Adrenal gland (tissue), 9 donors: ENCODE measurements at regions not wholly inside any gene's neighbourhood (a gene's known extent, or its start where the extent isn't known, plus 50 kb on each side); places are given as distances from the start of the nearest gene placed in this dataset.

Source experiments
- DNase-seq, 7 donors: peaks; one replicate each; pipeline ENCODE4 v3.0.0-alpha.2; 2019 to 2020
- H3K27ac ChIP-seq, 5 donors: fragments of 200-600 bp; sonication (generic) in 4 of 5; 1 replicate in 3 of 5; 2 replicates in 2 of 5; pipeline versions ENCODE4 v1.5.1 to v1.8.0; 2016 to 2020; ENCODE audit warnings: mild to moderate bottlenecking in 1 of 5
- H3K27me3 ChIP-seq: fragments of 200-600 bp; 2 replicates; pipeline ENCODE4 v1.8.0; 2021
- H3K36me3 ChIP-seq, 2 donors: fragments of 200-600 bp; replicated peaks in 1 of 2; 1 replicate in 1 of 2; 2 replicates in 1 of 2; pipeline versions ENCODE4 v1.5.1 to v1.8.0; 2018 to 2022
- H3K4me1 ChIP-seq, 2 donors: fragments of 200-600 bp; replicated peaks in 1 of 2; 1 replicate in 1 of 2; 2 replicates in 1 of 2; pipeline versions ENCODE4 v1.5.1 to v1.8.0; 2018 to 2021
- H3K4me3 ChIP-seq, 4 donors: fragments of 200-600 bp; sonication (generic) in 3 of 4; one replicate each; pipeline ENCODE4 v1.5.1; 2016 to 2018
- H3K9me3 ChIP-seq, 3 donors: fragments of 200-600 bp; sonication (generic) in 1 of 3; replicated peaks in 1 of 3; 1 replicate in 2 of 3; 2 replicates in 1 of 3; pipeline versions ENCODE4 v1.5.1 to v1.8.0; 2016 to 2021
- POLR2A ChIP-seq, 2 donors: fragments of 450-650 bp; IDR thresholded peaks; one replicate each; pipeline ENCODE4 v1.6.1; 2017; ENCODE audit warnings: antibody characterized with exemption in 2 of 2, mild to moderate bottlenecking in 2 of 2, moderate library complexity in 1 of 2
- WGBS, 4 donors: extraction: QIAGEN DNeasy Blood & Tissue Kit in 2 of 4; methylation state at CpG; one replicate each; pipeline versions ENCODE4 v1.1.5 to v1.1.7; 2013 to 2017; 5-methylcytosine and 5-hydroxymethylcytosine counted together
- intact Hi-C, 2 donors: fragments of 100-400 bp; cut with DNase I; formaldehyde crosslinking; loops; one replicate each; pipeline versions ENCODE4 v1.14.1 to v1.15.0; 2022 to 2023
- TF ChIP-seq, protein P1 (sequence below), 6 experiments: fragments of 450-650 bp in 4 of 6; fragments of 200-600 bp in 2 of 6; sonication (generic) in 1 of 6; IDR thresholded peaks; 1 replicate in 5 of 6; 2 replicates in 1 of 6; pipeline versions ENCODE4 v1.5.1 to v1.8.0; 2016 to 2021; ENCODE audit warnings: antibody characterized with exemption in 6 of 6, mild to moderate bottlenecking in 2 of 6, moderate library complexity in 1 of 6
- donor health status: healthy with polysubstance abuse.
- donor health status: Bipolar disorder and iron deficiency.
- donor health status: DM: yes; HTN: yes; CAD: no.
- donor health status: DM: no; HTN: no; CAD: no.
- donor health status: DM: no; HTN: no; CAD: no.

DNA sequence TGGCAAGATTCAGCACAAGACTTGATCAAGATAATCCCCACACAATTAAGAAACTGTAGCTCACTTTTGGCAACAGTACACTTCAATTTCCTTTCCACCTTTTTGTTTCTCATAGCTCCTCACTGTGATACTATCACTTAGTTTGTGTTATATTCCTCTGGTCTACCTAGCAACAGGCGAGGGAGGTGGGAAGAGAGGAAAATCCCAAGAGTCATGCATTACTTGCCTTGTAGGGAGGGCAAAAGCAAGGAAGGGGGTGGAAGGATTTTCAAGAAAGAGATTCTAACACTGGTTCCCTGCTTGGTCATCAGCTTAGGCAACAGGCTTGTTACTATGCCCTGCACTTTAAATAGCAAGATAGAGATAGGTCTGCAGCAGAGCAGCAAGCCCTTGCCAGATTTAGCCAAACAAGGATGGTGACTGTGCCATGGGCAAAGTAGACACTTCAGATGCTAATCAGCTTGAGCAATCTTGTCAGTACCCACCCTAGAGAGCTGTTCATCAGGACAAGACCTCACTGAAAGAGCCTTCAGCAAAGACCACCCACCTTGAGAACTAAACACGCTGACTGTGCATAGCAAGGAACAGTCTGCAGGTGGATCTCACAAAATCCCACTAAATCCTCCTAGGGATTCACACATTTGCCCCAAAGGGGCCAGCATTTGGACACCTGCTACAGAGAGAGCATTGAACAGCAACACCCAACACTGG is 134.6 kb downstream of the MBD2 start:
- intact Hi-C loops: no loop called here
- TF ChIP-seq, protein P1, sequence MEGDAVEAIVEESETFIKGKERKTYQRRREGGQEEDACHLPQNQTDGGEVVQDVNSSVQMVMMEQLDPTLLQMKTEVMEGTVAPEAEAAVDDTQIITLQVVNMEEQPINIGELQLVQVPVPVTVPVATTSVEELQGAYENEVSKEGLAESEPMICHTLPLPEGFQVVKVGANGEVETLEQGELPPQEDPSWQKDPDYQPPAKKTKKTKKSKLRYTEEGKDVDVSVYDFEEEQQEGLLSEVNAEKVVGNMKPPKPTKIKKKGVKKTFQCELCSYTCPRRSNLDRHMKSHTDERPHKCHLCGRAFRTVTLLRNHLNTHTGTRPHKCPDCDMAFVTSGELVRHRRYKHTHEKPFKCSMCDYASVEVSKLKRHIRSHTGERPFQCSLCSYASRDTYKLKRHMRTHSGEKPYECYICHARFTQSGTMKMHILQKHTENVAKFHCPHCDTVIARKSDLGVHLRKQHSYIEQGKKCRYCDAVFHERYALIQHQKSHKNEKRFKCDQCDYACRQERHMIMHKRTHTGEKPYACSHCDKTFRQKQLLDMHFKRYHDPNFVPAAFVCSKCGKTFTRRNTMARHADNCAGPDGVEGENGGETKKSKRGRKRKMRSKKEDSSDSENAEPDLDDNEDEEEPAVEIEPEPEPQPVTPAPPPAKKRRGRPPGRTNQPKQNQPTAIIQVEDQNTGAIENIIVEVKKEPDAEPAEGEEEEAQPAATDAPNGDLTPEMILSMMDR (IDR thresholded peaks at IDR 0.05): no peak
- no peak for TF ChIP-seq POLR2A (IDR thresholded peaks at IDR 0.05)
- no peaks in the 10 kb centered on the region for H3K27me3 ChIP-seq
- H3K27ac ChIP-seq: no peak overlapping the region
- no peaks in the 10 kb centered on the region for H3K4me1 ChIP-seq
- no peaks in the 10 kb centered on the region for H3K9me3 ChIP-seq
- no peak for DNase-seq
- 69 to 80% (median 72%) methylated on average over 2 of the region's 2 CpGs for WGBS, 4 donors
- H3K4me3 ChIP-seq: no peak overlapping the region
- no peaks in the 10 kb centered on the region for H3K36me3 ChIP-seq

DNA sequence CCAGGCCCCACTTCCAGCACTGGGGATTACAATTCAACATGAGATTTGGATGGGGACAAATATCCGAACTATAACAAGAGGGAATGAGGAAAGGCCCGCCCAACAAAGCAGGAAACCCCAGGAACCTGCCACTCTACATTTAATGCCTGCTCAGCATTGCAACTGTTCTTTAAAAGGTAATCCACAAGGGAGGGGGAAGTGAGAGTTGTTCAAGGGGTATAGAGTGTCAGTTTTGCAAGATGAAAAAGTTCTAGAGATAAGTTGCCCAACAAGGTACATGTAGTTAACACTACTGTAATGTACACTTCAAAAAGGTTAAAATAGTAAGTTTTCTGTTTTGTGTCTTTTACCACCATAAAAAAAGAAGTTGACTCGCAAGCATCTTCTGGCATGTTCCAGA is 137.6 kb downstream of the MBD2 start:
- no peaks in the 10 kb centered on the region for H3K4me1 ChIP-seq
- H3K4me3 ChIP-seq: no peak overlapping the region
- H3K27me3 ChIP-seq: no peaks in the 10 kb centered on the region
- H3K9me3 ChIP-seq: no peaks in the 10 kb centered on the region
- no peaks in the 10 kb centered on the region for H3K36me3 ChIP-seq
- DNase-seq: no peak
- intact Hi-C loops: no loop called here
- no peak overlapping the region for H3K27ac ChIP-seq
- TF ChIP-seq, protein P1 (IDR thresholded peaks at IDR 0.05): no peak
- no peak for TF ChIP-seq POLR2A (IDR thresholded peaks at IDR 0.05)
- 83 to 91% (median 88%) methylated on average over 3 of the region's 3 CpGs for WGBS, 4 donors

DNA sequence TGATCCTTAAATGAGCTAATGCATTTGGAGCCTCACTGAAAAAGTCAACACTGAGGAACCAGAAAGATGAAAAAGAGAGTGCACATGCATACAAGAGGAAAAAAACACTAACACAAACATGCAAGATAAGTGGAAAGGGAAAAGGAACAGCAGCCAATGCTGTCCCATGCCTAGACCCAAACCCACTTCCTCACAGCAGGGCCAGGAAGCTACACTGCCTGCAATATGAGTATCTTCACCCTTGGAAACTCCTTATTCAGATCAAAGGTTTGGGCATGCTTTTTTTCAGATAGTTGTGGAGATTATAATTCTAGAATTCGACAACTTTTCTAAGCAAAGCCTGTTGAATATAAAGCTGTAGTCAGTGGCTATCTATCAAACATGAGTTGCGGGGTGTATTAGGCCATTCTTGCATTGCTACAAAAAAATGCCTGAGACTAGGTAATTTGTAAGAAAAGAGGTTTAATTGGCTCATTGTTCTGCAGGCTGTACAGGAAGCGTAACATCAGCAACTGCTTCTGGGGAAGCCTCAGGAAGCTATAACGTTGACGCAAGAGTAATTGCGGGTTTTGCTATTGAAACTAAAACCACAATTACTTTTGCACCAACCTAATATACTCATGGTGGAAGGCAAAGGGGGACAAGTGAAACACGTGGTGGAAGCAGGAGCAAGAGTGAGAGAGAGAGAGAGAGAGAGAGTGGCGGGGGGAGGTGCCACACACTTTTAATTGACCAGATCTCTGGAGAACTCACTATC is 138.2 kb downstream of the MBD2 start:
- Histone ChIP-seq H3K27ac (no peak overlapping the region), H3K9me3 (no peaks in the 10 kb centered on the region), H3K36me3 (no peaks in the 10 kb centered on the region), H3K4me3 (no peak overlapping the region), H3K27me3 (no peaks in the 10 kb centered on the region), H3K4me1 (no peaks in the 10 kb centered on the region)
- DNase-seq: no peak
- intact Hi-C loops: no loop called here
- TF ChIP-seq POLR2A (IDR thresholded peaks at IDR 0.05): no peak
- TF ChIP-seq, protein P1 (IDR thresholded peaks at IDR 0.05): no peak
- WGBS, 4 donors: 61 to 77% (median 75%) methylated on average over 8 of the region's 8 CpGs

DNA sequence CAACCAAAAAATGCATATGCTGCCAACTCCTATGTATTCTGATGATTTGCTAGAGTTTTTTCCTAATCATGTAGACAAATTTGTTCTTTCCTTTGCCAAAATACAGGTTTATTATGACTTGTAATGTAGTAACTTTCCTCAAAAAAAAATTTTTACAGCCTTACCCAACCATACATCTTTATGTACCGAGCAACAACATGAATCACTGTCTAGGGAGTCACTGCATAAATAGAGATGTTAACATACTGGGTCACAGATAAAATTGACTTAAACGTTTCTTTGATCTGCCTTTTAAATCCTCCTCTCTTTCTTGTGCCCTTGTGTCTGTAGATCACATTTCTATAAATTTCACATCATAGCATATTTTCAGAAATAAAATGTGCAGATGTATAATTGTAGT is 143.6 kb downstream of the MBD2 start:
- no peak overlapping the region for H3K4me3 ChIP-seq
- no peaks in the 10 kb centered on the region for H3K9me3 ChIP-seq
- DNase-seq: no peak
- H3K27me3 ChIP-seq: no peaks in the 10 kb centered on the region
- H3K4me1 ChIP-seq: no peaks in the 10 kb centered on the region
- WGBS, 4 donors: 31 to 39% (median 34%) methylated on average over 2 of the region's 2 CpGs
- H3K27ac ChIP-seq: no peak overlapping the region
- TF ChIP-seq, protein P1 (IDR thresholded peaks at IDR 0.05): no peak
- TF ChIP-seq POLR2A (IDR thresholded peaks at IDR 0.05): no peak
- intact Hi-C loops: no loop called here
- H3K36me3 ChIP-seq: no peaks in the 10 kb centered on the region
